Esophagus squamous epithelium (tissue), 5 donors: ENCODE measurements at regions not wholly inside any gene's neighbourhood (a gene's known extent, or its start where the extent isn't known, plus 50 kb on each side); places are given as distances from the start of the nearest gene placed in this dataset.

ENCODE experiments used
- DNase-seq: peaks from one replicate; lab custom pipeline; 2025; lab: John Stamatoyannopoulos, UW
- H3K27ac ChIP-seq, 4 donors: fragments of 200-600 bp; sonication (generic); one replicate each; pipeline ENCODE4 v1.5.1; 2016 to 2019; ENCODE audit warnings: mild to moderate bottlenecking in 1 of 4
- H3K27me3 ChIP-seq, 4 donors: fragments of 200-600 bp; sonication (generic); 1 replicate in 3 of 4; 2 replicates in 1 of 4; pipeline versions ENCODE4 v1.5.1 to v1.6.0; 2017 to 2021; ENCODE audit warnings: antibody characterized with exemption in 1 of 4
- H3K36me3 ChIP-seq, 3 donors: fragments of 200-600 bp; sonication (generic); one replicate each; pipeline ENCODE4 v1.5.1; 2016 to 2019
- H3K4me1 ChIP-seq, 3 donors: fragments of 200-600 bp; sonication (generic); one replicate each; pipeline ENCODE4 v1.5.1; 2017 to 2019
- H3K4me3 ChIP-seq, 4 donors: fragments of 200-600 bp; sonication (generic); 1 replicate in 3 of 4; 2 replicates in 1 of 4; pipeline ENCODE4 v1.5.1; 2016 to 2019; ENCODE audit warnings: mild to moderate bottlenecking in 2 of 4, moderate library complexity in 1 of 4
- H3K9me3 ChIP-seq, 3 donors: fragments of 200-600 bp; sonication (generic); one replicate each; pipeline ENCODE4 v1.5.1; 2016 to 2019
- CTCF ChIP-seq, 6 experiments: fragments of 450-650 bp in 4 of 6; fragments of 200-600 bp in 2 of 6; sonication (generic) in 2 of 6; IDR thresholded peaks; one replicate each; pipeline ENCODE4 v1.5.1; 2016 to 2019; ENCODE audit warnings: antibody characterized with exemption in 6 of 6, mild to moderate bottlenecking in 4 of 6, moderate library complexity in 4 of 6
- POLR2A ChIP-seq, 4 donors: fragments of 450-650 bp; IDR thresholded peaks; one replicate each; pipeline ENCODE4 v1.6.1; 2017; ENCODE audit warnings: antibody characterized with exemption in 4 of 4, mild to moderate bottlenecking in 4 of 4, moderate library complexity in 3 of 4
- WGBS, 2 donors: methylation state at CpG; one replicate each; pipeline ENCODE4 v1.1.5; 2018; 5-methylcytosine and 5-hydroxymethylcytosine counted together
- intact Hi-C: fragments of 100-400 bp; cut with DNase I; formaldehyde crosslinking; loops from one replicate; pipeline ENCODE4 v1.15.0; 2022
- donor health status: DM: yes; HTN: yes; CAD: no.

GRCh38 chr2:187698374-187699110, 144.3 kb upstream of the TFPI start:
- no peaks in the 10 kb centered on the region for H3K36me3 ChIP-seq
- no peaks in the 10 kb centered on the region for H3K4me1 ChIP-seq

GRCh38 chr2:187702157-187702556, 147.9 kb upstream of the TFPI start:
- H3K4me3 ChIP-seq: no peak overlapping the region
- TF ChIP-seq POLR2A (IDR thresholded peaks at IDR 0.05) (no peak), CTCF (IDR thresholded peaks at IDR 0.05) (no peak)
- WGBS, 2 donors: 29 to 63% methylated on average over 1 of the region's 1 CpG
- DNase-seq: no peak
- intact Hi-C loops: no loop called here
- no peak overlapping the region for H3K27ac ChIP-seq
- no peaks in the 10 kb centered on the region for H3K27me3 ChIP-seq
- H3K36me3 ChIP-seq: no peaks in the 10 kb centered on the region
- H3K9me3 ChIP-seq: no peaks in the 10 kb centered on the region
- H3K4me1 ChIP-seq: no peaks in the 10 kb centered on the region

More at GRCh38 chr2:187698374-187699110, 144.3 kb upstream of the TFPI start:
- Histone ChIP-seq H3K9me3 (no peaks in the 10 kb centered on the region), H3K27me3 (no peaks in the 10 kb centered on the region), H3K4me3 (no peak overlapping the region), H3K27ac (no peak overlapping the region)
- WGBS, 2 donors: 51 to 65% methylated on average over 2 of the region's 2 CpGs
- no peak for DNase-seq
- no peak for TF ChIP-seq POLR2A (IDR thresholded peaks at IDR 0.05)
- no peak for TF ChIP-seq CTCF (IDR thresholded peaks at IDR 0.05)
- intact Hi-C loops: no loop called here

GRCh38 chr2:187708272-187708671, 154.0 kb upstream of the TFPI start:
- DNase-seq: no peak
- H3K4me1 ChIP-seq: no peaks in the 10 kb centered on the region
- no peak for TF ChIP-seq CTCF (IDR thresholded peaks at IDR 0.05)
- TF ChIP-seq POLR2A (IDR thresholded peaks at IDR 0.05): no peak
- no peaks in the 10 kb centered on the region for H3K27me3 ChIP-seq
- H3K27ac ChIP-seq: no peak overlapping the region
- H3K9me3 ChIP-seq: no peaks in the 10 kb centered on the region
- intact Hi-C loops: no loop called here
- H3K4me3 ChIP-seq: no peak overlapping the region
- no peaks in the 10 kb centered on the region for H3K36me3 ChIP-seq
- WGBS, 2 donors: 85 to 88% methylated on average over 1 of the region's 1 CpG

- Histone ChIP-seq H3K9me3 (no peaks in the 10 kb centered on the region), H3K27me3 (no peaks in the 10 kb centered on the region), H3K4me3 (no peak overlapping the region), H3K4me1 (no peaks in the 10 kb centered on the region), H3K36me3 (no peaks in the 10 kb centered on the region), H3K27ac (no peak overlapping the region)
- DNase-seq: no peak
- TF ChIP-seq POLR2A (IDR thresholded peaks at IDR 0.05): no peak
- no peak for TF ChIP-seq CTCF (IDR thresholded peaks at IDR 0.05)
- WGBS, 2 donors: 69 to 88% methylated on average over 2 of the region's 2 CpGs
- intact Hi-C loops: no loop called here
Measured at GRCh38 chr2:187709065-187709464, 154.8 kb upstream of the TFPI start.

- no peak for DNase-seq
- H3K4me1 ChIP-seq: no peaks in the 10 kb centered on the region
- intact Hi-C loops: no loop called here
- no peaks in the 10 kb centered on the region for H3K36me3 ChIP-seq
- TF ChIP-seq CTCF (IDR thresholded peaks at IDR 0.05): no peak
- TF ChIP-seq POLR2A (IDR thresholded peaks at IDR 0.05): no peak
- no peaks in the 10 kb centered on the region for H3K27me3 ChIP-seq
- H3K4me3 ChIP-seq: no peak overlapping the region
- H3K9me3 ChIP-seq: no peaks in the 10 kb centered on the region
- no peak overlapping the region for H3K27ac ChIP-seq
Measured at GRCh38 chr2:187710791-187711521, 156.7 kb upstream of the TFPI start.
